ENCODE measurements at regions not wholly inside any gene's neighbourhood (a gene's known extent, or its start where the extent isn't known, plus 50 kb on each side); places are given as distances from the start of the nearest gene placed in this dataset.
"Not testable (repeated sequence)": the region's sequence is repeated elsewhere in the genome, so short reads cannot be mapped to it uniquely, and the experiment has no call there.

- no peak for DNase-seq
Measured at GRCh38 chr4:146124023-146124680, 51.4 kb upstream of the LSM6 start.

GRCh38 chr4:146123231-146123630 lies 52.3 kb upstream of the LSM6 start:
- no peak for DNase-seq

GRCh38 chr4:146122398-146122797 lies 53.1 kb upstream of the LSM6 start:
- no peak for DNase-seq

GRCh38 chr4:146121757-146122156 lies 53.8 kb upstream of the LSM6 start:
- no peak for DNase-seq

GRCh38 chr4:146119845-146120404 lies 55.6 kb upstream of the LSM6 start:
- DNase-seq = no peak

GRCh38 chr4:146114066-146114465 lies 61.5 kb upstream of the LSM6 start:
- DNase-seq = no peak

- DNase-seq = no peak
Measured at GRCh38 chr4:146113171-146113570, 62.3 kb upstream of the LSM6 start.

DNA sequence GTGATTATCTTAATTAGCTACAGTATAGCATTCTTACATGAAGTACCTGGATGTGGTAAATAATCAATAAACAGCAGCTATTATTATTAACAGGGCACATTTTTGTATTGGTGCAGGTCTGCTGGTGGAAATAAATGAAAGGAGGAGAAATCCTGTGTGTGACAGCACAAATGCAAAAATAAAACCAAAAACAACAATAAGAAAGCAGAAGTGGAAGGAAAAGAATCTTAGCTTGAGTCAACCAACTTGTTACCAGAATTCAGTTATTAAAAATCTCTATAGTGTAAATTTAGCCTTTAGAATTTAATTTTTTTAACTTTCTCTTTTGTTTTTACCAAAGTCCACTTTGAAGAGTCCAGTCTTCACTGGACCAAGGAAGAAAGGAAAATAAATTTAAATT lies 63.1 kb upstream of the LSM6 start:
- no peak for DNase-seq

GRCh38 chr4:146110871-146111485 lies 64.5 kb upstream of the LSM6 start:
- no peak for DNase-seq

DNA sequence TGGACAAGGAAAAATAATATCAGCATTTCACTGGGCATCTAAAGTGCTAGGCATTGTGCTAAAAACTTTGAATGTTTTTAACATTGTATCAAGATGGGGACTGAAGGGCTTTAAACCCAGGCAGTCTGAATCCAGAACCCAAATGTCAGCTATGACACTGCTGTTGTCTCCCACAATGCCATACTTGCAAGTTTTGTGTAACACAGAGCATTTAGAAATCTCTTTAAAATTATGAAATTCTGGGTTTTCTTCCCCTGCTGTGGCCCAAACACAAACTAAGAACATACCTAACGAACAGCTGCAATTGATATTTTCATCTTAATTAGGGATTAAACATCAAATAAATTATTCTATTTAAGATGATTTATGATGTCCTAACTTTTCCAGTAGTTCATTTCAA lies 66.8 kb upstream of the LSM6 start:
- no peak for DNase-seq

DNA sequence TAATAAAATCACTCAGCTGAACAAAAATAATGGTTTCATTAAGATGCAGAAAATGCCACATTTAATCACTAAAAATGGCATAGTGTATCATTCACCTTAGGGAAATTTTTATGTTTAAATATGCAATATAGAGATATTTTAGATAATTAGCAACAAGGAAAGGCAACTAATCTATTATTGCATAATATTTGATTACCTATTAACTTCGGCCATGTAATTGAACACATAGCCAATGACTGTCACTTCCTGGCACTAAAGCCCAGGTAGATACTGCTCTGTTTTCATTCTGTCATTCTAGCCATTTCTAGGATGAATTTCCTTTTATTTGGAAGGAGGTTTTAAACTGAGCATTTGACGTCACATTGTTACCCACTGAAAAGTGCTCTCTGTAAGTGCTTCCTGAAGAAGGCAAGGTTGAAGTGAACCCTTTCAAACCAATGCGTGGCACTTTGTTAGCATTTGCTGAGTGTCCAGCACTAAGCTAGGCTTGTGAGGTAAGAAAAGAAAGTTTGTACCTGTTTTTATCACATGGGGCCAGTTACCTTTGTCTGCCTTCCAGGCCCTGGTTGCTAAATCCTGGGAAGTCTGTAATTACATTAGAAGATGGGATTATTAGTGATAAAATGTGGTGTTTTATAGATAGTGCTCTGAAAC lies 67.8 kb upstream of the LSM6 start:
- no peak for DNase-seq

DNA sequence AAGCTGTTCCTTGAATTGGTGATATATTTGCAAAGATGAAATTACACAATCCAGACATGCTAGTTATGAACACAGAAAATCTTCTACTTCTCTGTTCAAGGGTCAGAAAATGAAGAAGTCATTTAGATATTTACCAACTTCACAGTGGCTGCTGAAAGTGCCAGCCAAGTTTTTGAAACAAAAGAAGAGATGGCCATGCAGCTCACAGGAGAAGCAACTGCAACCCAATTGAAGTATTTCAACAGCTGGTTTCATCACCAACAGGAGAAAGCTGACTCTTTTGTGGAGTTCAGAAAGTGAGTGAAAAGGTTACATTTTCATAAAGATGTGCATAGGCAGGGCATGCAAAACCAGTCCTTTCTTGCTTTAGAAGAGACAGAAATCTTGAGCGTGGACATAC lies 70.1 kb upstream of the LSM6 start:
- peak; percentile 24 for DNase-seq

DNA sequence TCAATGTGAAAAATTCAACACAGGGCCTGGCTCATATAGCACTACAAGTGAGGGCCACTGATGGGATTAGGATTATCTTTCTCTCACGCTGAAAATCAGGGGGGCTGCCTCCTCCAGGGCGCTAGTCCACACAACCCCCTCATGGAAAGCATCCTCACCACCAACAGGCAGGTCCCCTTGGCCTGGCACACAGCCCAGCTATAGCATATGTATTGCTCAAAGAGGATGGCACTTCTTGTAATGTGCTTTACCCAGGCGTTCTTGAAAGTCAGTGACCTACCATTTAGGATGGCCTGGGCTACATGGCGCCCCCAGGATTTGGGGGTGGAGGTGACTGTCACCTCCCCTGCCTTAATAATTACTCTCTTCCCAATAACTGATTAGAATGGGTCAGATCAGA lies 71.0 kb upstream of the LSM6 start:
- DNase-seq = peak; percentile 5

GRCh38 chr4:146104052-146104451 lies 71.5 kb upstream of the LSM6 start:
- DNase-seq = not testable (repeated sequence)

DNA sequence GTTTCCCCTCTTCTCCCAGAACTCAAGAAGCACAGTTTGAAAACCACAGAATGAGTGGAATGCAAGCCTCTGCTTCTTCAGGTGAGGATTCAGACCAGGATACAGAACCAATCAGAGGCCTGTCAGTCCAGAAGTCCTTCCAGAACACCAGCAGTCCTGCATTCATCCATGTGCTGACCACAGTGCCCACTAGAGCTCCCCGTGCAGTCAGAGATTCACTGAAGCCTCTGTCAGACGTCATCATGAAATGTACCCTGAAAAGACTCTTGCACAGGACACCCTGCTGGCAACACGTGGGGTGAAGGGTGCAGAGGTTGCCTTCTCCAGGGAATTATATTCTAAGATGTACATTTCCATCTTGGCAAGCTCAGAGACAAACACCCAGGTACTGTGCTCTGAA lies 75.9 kb upstream of the LSM6 start:
- no peak for DNase-seq

GRCh38 chr4:146098978-146099377 lies 76.5 kb upstream of the LSM6 start:
- DNase-seq = no peak

GRCh38 chr4:146098397-146098796 lies 77.1 kb upstream of the LSM6 start:
- no peak for DNase-seq

GRCh38 chr4:146096371-146096770 lies 79.1 kb upstream of the LSM6 start:
- DNase-seq = no peak

DNA sequence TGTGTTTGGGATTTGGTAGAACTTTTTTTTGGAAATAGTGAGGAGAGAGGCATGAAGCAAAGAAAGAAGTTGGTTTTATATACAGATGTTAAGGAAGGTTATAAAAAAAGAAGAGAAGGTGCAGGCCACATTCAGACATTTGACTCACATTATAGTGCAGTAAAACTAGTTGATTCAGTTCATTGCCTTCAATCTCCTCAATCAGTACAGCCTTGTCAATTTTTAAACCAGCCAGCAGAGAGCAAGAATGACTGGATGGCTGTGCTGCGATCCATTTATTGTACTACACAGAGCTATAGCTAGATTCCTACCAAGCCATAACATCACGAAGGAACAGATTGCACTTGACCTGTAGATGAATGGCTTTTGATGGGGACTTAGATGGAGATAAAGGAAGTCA lies 79.7 kb upstream of the LSM6 start:
- no peak for DNase-seq

DNA sequence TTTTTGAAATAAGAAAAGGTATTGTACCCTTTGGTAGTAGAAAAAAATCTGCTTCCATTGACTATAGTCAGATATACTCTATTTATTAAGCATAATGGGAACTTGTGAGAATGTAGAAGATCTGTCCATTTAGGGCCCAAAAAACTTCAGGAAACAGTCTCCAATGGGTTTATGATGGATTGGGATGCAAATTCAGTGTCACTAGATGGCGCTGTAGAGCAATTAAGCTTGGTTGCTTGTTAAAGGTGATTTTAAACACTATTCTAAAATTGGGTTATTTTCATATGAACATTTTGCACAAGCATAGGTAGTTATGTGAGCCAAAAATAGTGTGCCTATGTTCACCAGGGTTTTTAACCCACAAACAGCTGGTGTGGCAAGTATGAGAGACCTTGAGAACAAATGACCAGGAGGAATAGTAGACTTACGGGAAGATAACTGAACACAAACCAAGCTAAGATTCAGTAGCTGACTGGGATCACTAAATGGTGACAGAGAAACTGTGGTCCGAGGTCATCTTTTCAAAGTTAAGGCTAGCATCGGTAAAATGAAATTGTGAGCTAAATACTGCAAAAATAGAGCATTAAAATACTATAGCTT lies 80.3 kb upstream of the LSM6 start:
- DNase-seq = peak; percentile 60

DNA sequence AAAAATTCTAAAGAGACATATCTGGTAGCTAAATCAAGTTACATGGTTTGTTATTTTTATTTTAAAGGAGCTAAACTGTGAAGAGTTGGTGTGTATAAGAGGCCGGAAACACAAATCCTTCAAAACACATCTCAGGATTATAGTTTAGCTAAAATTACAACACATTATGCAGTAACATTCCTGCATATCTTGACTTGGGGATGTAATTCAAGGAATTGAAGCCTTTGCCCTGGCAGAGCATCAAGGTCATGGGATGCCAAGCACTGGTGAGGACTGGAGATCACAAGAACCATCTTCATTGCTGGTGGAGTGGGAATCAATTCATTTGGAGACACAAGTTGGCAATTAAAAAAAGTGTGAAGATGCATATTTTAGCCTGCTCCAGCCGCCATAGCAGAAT lies 86.8 kb upstream of the LSM6 start:
- DNase-seq = no peak

DNA sequence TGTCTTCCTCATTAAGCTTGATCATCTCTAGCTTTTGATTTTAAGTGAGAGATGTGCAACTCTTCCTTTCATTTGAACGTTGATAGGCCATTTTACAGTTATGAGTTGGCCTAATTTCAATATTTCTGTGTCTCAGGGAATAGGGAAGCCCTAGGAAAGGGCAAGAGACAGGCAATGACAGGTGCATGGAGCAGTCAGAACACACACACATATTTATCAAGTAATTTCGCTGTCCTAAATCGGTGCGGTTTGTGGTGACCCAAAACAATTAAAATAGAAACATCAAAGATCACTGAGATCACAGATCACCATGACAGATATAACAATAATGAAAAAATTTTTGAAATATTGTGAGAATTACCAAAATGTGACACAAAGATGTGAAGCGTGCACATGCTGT lies 87.7 kb upstream of the LSM6 start:
- no peak for DNase-seq

DNA sequence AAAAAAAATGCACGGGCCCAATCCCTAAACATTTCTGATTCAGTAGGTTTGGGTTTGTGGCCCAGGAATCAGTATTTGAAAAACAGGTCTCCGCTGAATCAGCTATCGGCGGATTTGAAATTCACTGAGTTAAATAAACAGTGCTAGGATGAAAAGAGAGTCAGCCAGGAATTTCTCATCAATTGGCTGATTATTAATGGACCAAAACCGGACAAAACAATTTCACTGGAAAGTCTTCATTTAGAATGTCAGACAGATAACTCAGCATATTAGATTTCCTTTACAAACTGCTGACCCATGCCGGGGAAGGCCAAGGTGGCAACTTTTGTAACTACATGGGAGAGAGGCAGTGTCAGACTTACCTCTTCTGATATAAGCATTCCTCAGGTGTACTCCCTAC lies 99.4 kb upstream of the LSM6 start:
- no peak for DNase-seq

Measured in tongue (tissue), 1 donor.